ENCODE measurements at regions not wholly inside any gene's neighbourhood (a gene's known extent, or its start where the extent isn't known, plus 50 kb on each side); places are given as distances from the start of the nearest gene placed in this dataset.
"Not testable (repeated sequence)": the region's sequence is repeated elsewhere in the genome, so short reads cannot be mapped to it uniquely, and the experiment has no call there.

DNA sequence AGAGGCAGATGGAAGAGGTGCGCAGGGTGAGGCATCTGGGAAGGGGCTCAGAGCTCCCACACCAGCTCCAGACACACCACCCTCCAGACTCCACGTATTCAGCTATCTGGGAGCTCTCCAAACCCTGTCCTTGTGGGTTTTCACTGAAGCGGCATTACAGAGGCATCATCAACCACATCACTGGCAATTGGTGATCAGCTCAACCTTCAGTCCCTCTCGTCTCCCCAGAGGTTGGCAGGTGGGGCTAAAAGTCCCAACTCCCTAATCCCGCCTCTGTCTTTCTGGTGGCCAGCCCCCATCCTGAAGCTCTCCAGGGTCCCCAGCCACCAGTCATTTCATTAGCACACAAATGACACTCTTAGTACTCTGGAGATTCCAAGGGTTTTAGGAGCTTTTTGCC is 123.9 kb downstream of the KCNJ12 start:
- Histone ChIP-seq H3K4me3 (ENCODE audit: insufficient read depth, low read length) (no peak overlapping the region), H3K79me2 (ENCODE audit: insufficient read depth, low read length) (no peaks in the 10 kb centered on the region), H3K4me2 (ENCODE audit: insufficient read depth, low read length) (no peak overlapping the region), H3K27ac (ENCODE audit: low read depth, low read length) (no peak overlapping the region), H3K9me3 (ENCODE audit: low read depth, low read length) (no peaks in the 10 kb centered on the region), H3K27me3 (ENCODE audit: insufficient read depth, low read length) (peaks cover 26% of the 10 kb centered on the region), H3K36me3 (ENCODE audit: insufficient read depth, low read length) (no peaks in the 10 kb centered on the region), H3K4me1 (ENCODE audit: insufficient read depth, low read length) (no peaks in the 10 kb centered on the region), H4K20me1 (ENCODE audit: insufficient read depth, low read length) (no peaks in the 10 kb centered on the region), H2AFZ (ENCODE audit: low read length) (no peak overlapping the region)
- DNase-seq (ENCODE audit: insufficient read length, low spot score, missing footprints), result no peak
- TF ChIP-seq, protein P1, sequence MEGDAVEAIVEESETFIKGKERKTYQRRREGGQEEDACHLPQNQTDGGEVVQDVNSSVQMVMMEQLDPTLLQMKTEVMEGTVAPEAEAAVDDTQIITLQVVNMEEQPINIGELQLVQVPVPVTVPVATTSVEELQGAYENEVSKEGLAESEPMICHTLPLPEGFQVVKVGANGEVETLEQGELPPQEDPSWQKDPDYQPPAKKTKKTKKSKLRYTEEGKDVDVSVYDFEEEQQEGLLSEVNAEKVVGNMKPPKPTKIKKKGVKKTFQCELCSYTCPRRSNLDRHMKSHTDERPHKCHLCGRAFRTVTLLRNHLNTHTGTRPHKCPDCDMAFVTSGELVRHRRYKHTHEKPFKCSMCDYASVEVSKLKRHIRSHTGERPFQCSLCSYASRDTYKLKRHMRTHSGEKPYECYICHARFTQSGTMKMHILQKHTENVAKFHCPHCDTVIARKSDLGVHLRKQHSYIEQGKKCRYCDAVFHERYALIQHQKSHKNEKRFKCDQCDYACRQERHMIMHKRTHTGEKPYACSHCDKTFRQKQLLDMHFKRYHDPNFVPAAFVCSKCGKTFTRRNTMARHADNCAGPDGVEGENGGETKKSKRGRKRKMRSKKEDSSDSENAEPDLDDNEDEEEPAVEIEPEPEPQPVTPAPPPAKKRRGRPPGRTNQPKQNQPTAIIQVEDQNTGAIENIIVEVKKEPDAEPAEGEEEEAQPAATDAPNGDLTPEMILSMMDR (IDR thresholded peaks at IDR 0.05; ENCODE audit: extremely low read depth, low read depth, low read length), result no peak

DNA sequence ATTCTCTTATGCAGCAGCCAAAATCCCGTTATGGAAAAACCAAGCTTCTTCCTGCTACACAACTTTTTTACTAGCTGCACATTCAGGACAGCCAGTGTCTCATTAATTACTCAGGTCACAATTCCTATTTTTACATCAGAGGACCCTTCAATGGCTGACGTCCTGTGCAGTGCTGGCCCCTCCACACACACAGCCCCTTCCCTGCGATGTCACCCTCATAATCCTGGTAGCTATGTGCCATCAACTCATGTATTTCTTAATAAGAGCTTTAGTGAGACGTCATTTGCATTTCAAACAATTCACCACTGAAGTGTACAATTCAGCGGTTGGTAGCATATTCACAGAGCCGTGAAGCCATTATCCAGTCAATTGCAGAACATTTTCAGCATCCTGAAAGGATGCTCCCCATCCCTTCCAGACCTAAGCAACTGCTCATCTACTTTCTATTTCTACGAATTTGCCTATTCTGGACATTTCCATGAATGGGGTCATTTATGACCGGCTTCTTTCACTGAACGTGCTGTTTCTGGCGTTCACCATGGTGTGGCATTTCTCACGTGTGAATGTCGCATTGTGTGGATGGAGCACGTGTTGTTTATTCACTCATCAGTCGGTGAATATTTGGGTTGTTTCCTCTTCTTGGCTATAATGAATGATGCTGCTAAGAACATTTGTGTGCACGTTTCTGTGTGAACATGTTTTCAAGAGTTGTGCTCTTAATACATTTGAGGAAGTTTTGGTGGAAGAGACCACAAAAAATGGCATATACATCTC is 126.0 kb downstream of the KCNJ12 start:
- H3K27ac ChIP-seq (ENCODE audit: low read depth, low read length); H3K36me3 ChIP-seq (ENCODE audit: insufficient read depth, low read length); H3K4me1 ChIP-seq (ENCODE audit: insufficient read depth, low read length); H2AFZ ChIP-seq (ENCODE audit: low read length); DNase-seq (ENCODE audit: insufficient read length, low spot score, missing footprints); H3K79me2 ChIP-seq (ENCODE audit: insufficient read depth, low read length); H3K4me2 ChIP-seq (ENCODE audit: insufficient read depth, low read length); H3K4me3 ChIP-seq (ENCODE audit: insufficient read depth, low read length); H4K20me1 ChIP-seq (ENCODE audit: insufficient read depth, low read length); H3K9me3 ChIP-seq (ENCODE audit: low read depth, low read length): not testable (repeated sequence)
- H3K27me3 ChIP-seq (ENCODE audit: insufficient read depth, low read length), result peaks cover 25% of the 10 kb centered on the region

DNA sequence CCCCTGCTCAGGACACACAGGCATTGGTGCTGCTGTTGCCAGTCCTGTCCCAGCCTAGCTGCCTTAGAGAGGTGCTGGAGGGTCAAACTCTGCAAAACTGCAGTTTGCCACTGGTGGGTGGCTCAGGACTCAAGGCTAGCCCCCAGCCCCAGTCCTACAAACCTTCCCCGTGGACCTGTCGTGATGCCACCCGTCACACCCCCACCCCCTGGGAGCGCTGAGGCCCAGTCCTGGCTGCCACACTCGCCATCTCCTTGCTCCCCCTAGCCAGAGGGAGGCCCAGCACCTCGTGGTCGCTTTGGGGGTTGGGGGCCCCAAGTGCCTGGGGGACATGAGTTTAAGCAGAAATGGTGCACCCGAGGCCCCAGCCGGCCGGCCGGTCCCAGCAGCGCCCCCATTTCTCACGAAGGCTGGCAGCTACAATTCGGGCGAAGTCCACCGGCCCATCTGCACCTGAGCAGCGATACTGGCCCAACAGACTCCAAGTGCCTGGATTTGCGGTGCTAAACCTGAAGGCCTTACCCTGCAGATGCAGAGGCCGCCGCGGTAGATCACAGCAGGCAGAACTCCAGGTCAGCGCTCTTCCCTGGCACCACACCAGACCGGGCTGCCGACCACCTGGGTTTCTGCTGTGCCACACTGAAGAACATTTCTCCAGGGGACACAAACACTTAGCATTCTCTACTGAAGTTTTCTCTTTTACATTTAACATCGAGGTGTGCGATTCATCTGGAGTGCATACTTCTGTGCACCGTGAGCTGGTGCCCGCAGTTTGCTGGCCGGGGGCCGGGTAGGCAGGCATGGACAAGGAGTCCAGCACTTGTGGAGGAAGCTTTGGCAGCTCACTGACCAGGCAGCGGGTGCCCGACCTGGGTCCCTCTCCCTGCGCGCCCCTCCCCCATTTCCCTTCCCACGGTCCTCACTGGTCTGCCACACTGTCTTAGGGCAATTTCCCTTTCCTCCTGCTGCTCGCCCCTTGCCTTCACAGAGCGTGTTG is 130.0 kb downstream of the KCNJ12 start:
- Histone ChIP-seq H3K27ac (ENCODE audit: low read depth, low read length) (no peak overlapping the region), H2AFZ (ENCODE audit: low read length) (no peak overlapping the region)
- DNase-seq (ENCODE audit: insufficient read length, low spot score, missing footprints), result no peak

DNA sequence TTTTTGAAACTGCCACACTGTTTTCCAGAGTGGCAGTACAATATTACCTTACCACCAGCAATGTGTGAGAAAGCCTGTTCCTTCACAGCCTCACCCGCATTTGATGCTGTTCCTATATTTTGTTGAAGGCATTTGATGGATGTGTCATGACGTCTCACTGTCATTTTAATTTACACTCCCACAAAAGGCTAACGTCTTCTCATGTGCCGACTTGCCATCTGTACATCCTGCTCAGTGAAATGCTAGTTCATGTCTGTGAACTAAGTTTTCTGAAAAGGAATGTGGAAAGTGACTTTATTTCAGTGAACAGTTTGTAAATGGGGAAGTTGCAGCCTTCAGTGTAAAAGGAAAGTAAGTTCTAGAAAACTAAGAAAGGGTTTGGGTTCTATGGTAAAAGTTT is 131.6 kb downstream of the KCNJ12 start:
- not testable (repeated sequence) for H2AFZ ChIP-seq (ENCODE audit: low read length); H3K4me3 ChIP-seq (ENCODE audit: insufficient read depth, low read length); H3K36me3 ChIP-seq (ENCODE audit: insufficient read depth, low read length); H3K4me2 ChIP-seq (ENCODE audit: insufficient read depth, low read length); H3K4me1 ChIP-seq (ENCODE audit: insufficient read depth, low read length); DNase-seq (ENCODE audit: insufficient read length, low spot score, missing footprints); H3K79me2 ChIP-seq (ENCODE audit: insufficient read depth, low read length); H3K9me3 ChIP-seq (ENCODE audit: low read depth, low read length); H4K20me1 ChIP-seq (ENCODE audit: insufficient read depth, low read length); H3K27ac ChIP-seq (ENCODE audit: low read depth, low read length)
- peaks cover 18% of the 10 kb centered on the region for H3K27me3 ChIP-seq (ENCODE audit: insufficient read depth, low read length)

More for the DNA sequence above, 130.0 kb downstream of the KCNJ12 start:
- H3K27me3 ChIP-seq (ENCODE audit: insufficient read depth, low read length), result peaks cover 21% of the 10 kb centered on the region
- H4K20me1 ChIP-seq (ENCODE audit: insufficient read depth, low read length), result no peaks in the 10 kb centered on the region
- no peak overlapping the region for H3K4me3 ChIP-seq (ENCODE audit: insufficient read depth, low read length)
- H3K9me3 ChIP-seq (ENCODE audit: low read depth, low read length), result no peaks in the 10 kb centered on the region
- TF ChIP-seq, protein P1 (IDR thresholded peaks at IDR 0.05; ENCODE audit: extremely low read depth, low read depth, low read length), result no peak
- no peaks in the 10 kb centered on the region for H3K79me2 ChIP-seq (ENCODE audit: insufficient read depth, low read length)
- no peaks in the 10 kb centered on the region for H3K36me3 ChIP-seq (ENCODE audit: insufficient read depth, low read length)
- H3K4me2 ChIP-seq (ENCODE audit: insufficient read depth, low read length), result no peak overlapping the region
- peaks cover under 1% of the 10 kb centered on the region for H3K4me1 ChIP-seq (ENCODE audit: insufficient read depth, low read length)
